Spleen (tissue), 11 donors: ENCODE measurements at regions not wholly inside any gene's neighbourhood (a gene's known extent, or its start where the extent isn't known, plus 50 kb on each side); places are given as distances from the start of the nearest gene placed in this dataset.

Source experiments
- DNase-seq: peaks from one replicate; pipeline ENCODE4 v3.0.0-alpha.2; 2020
- H3K27ac ChIP-seq, 8 donors: fragments of 200-600 bp; sonication (generic) in 7 of 8; 1 replicate in 4 of 8; 2 replicates in 4 of 8; pipeline versions ENCODE4 v1.5.0 to v1.8.0; 2016 to 2021; ENCODE audit warnings: inconsistent platforms in 4 of 8, mild to moderate bottlenecking in 4 of 8, moderate library complexity in 1 of 8
- H3K27me3 ChIP-seq, 7 donors: fragments of 200-600 bp; sonication (generic) in 6 of 7; replicated peaks in 1 of 7; 1 replicate in 4 of 7; 2 replicates in 3 of 7; pipeline versions ENCODE4 v1.5.0 to v1.8.0; 2016 to 2021; ENCODE audit warnings: inconsistent platforms in 3 of 7, mild to moderate bottlenecking in 1 of 7
- H3K36me3 ChIP-seq, 6 donors: fragments of 200-600 bp; sonication (generic) in 5 of 6; 1 replicate in 4 of 6; 2 replicates in 2 of 6; pipeline versions ENCODE4 v1.5.0 to v1.8.0; 2016 to 2021; ENCODE audit warnings: inconsistent platforms in 2 of 6
- H3K4me1 ChIP-seq, 6 donors: fragments of 200-600 bp; sonication (generic) in 5 of 6; 1 replicate in 3 of 6; 2 replicates in 3 of 6; pipeline versions ENCODE4 v1.5.0 to v1.8.0; 2016 to 2021; ENCODE audit warnings: inconsistent platforms in 3 of 6
- H3K4me3 ChIP-seq, 8 donors: fragments of 200-600 bp; sonication (generic) in 7 of 8; 1 replicate in 4 of 8; 2 replicates in 4 of 8; pipeline versions ENCODE4 v1.5.0 to v1.8.0; 2016 to 2021; ENCODE audit warnings: inconsistent platforms in 4 of 8, mild to moderate bottlenecking in 4 of 8, moderate library complexity in 2 of 8
- H3K9me3 ChIP-seq, 8 donors: fragments of 200-600 bp; sonication (generic) in 7 of 8; 1 replicate in 4 of 8; 2 replicates in 4 of 8; pipeline versions ENCODE4 v1.5.0 to v1.8.0; 2016 to 2021; ENCODE audit warnings: inconsistent platforms in 4 of 8
- CTCF ChIP-seq, 11 experiments: fragments of 200-600 bp in 7 of 11; fragments of 450-650 bp in 4 of 11; sonication (generic) in 4 of 11; IDR thresholded peaks in 8 of 11; conservative IDR thresholded peaks in 3 of 11; 1 replicate in 7 of 11; 2 replicates in 4 of 11; pipeline versions ENCODE4 v1.4.0 to v1.8.0; 2016 to 2021; ENCODE audit warnings: antibody characterized with exemption in 11 of 11, inconsistent platforms in 4 of 11, mild to moderate bottlenecking in 1 of 11
- POLR2A ChIP-seq, 3 donors: fragments of 450-650 bp; IDR thresholded peaks; one replicate each; pipeline ENCODE4 v1.5.1; 2017; ENCODE audit warnings: antibody characterized with exemption in 3 of 3, mild to moderate bottlenecking in 1 of 3
- POLR2AphosphoS5 ChIP-seq, 3 donors: sonication (generic); formaldehyde crosslinking; IDR thresholded peaks; one replicate each; pipeline ENCODE4 v1.5.1; 2017; ENCODE audit warnings: antibody characterized with exemption in 3 of 3
- WGBS, 5 donors: extraction: QIAGEN DNeasy Blood & Tissue Kit in 3 of 5; methylation state at CpG; one replicate each; pipeline versions ENCODE4 v1.1.5 to v1.1.7; 2013 to 2018; 5-methylcytosine and 5-hydroxymethylcytosine counted together
- intact Hi-C: fragments of 100-400 bp; cut with DNase I; formaldehyde crosslinking; loops from one replicate; pipeline ENCODE4 v1.15.0; 2023; ENCODE audit warnings: low total_unique reads
- donor health status: healthy with polysubstance abuse.
- donor health status: DM: no; HTN: no; CAD: no; lungs with moderate emphysema.
- donor health status: DM: no; HTN: no; CAD: no.
- donor health status: Bipolar disorder and iron deficiency.
- donor health status: healthy.
- donor health status: DM: no; HTN: no; CAD: no.
- donor health status: DM: yes; HTN: yes; CAD: no.

GRCh38 chr2:51710222-51710621 lies 678.3 kb upstream of the NRXN1 start:
- TF ChIP-seq POLR2A (IDR thresholded peaks at IDR 0.05) (no peak), POLR2AphosphoS5 (IDR thresholded peaks at IDR 0.05) (no peak), CTCF (IDR thresholded peaks at IDR 0.05 in 8 of 11, conservative IDR thresholded peaks at IDR 0.05 in 3 of 11) (no peak)
- DNase-seq = no peak
- Histone ChIP-seq H3K36me3 (no peaks in the 10 kb centered on the region), H3K27ac (no peak overlapping the region), H3K4me3 (no peak overlapping the region), H3K9me3 (peaks cover 0 to 33% (median 23%) of the 10 kb centered on the region in 8 donors), H3K4me1 (no peaks in the 10 kb centered on the region), H3K27me3 (no peaks in the 10 kb centered on the region)
- intact Hi-C loops = no loop called here
- 44 to 62% (median 49%) methylated on average over 3 of the region's 3 CpGs for WGBS, 5 donors

DNA sequence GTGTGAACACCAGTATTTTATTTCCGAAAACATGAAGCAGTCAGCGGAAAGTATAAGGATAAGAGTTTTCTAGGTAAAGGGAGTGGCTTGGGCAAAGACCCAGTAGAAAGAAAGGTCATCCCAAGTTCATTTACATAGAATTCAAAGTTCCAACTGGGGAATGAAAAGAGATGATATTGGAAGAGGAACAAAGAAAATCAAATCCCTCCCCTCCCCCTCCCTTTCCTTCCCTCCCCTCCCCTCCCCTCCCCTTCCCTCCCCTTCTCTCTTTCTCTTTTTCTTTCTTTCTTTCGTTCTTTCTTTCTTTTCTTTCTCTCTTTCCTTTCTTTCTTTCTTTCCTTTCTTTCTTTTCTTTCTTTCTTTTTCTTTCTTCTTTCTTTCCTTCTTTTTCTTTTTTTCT lies 675.7 kb upstream of the NRXN1 start:
- H3K4me3 ChIP-seq = no peak overlapping the region
- no peaks in the 10 kb centered on the region for H3K4me1 ChIP-seq
- WGBS, 5 donors = 82 to 94% (median 88%) methylated on average over 3 of the region's 3 CpGs
- intact Hi-C loops = no loop called here
- no peak for DNase-seq
- H3K27me3 ChIP-seq = no peaks in the 10 kb centered on the region
- H3K27ac ChIP-seq = no peak overlapping the region
- TF ChIP-seq POLR2A (IDR thresholded peaks at IDR 0.05) (no peak), POLR2AphosphoS5 (IDR thresholded peaks at IDR 0.05) (no peak), CTCF (IDR thresholded peaks at IDR 0.05 in 8 of 11, conservative IDR thresholded peaks at IDR 0.05 in 3 of 11) (no peak)
- H3K36me3 ChIP-seq = no peaks in the 10 kb centered on the region
- peaks cover 0 to 15% (median 4%) of the 10 kb centered on the region in 8 donors for H3K9me3 ChIP-seq

DNA sequence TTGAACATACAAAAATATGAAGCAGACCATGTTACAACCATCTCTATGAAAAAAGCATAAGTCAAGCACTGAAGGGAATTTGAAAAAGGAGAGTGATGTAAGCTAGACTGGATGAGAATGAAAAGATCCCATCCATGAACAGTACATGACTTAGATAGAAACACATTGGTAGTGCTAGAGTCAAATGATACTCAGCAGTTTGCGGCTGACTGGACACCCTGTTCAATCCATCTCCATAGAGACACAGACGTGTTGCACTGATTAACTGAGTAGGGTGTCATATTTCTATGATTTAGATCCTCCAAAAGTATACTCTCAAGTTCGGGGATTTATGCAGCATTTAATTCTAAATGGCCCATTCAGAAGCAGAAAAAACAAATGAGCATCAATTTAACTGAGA lies 674.3 kb upstream of the NRXN1 start:
- 68 to 78% (median 70%) methylated on average over 3 of the region's 3 CpGs for WGBS, 5 donors
- Histone ChIP-seq H3K27me3 (no peaks in the 10 kb centered on the region), H3K36me3 (no peaks in the 10 kb centered on the region), H3K27ac (no peak overlapping the region), H3K4me1 (no peaks in the 10 kb centered on the region), H3K9me3 (peaks cover 0 to 2% (median 0%) of the 10 kb centered on the region in 8 donors), H3K4me3 (no peak overlapping the region)
- intact Hi-C loops = no loop called here
- no peak for TF ChIP-seq POLR2A (IDR thresholded peaks at IDR 0.05)
- TF ChIP-seq POLR2AphosphoS5 (IDR thresholded peaks at IDR 0.05) = no peak
- no peak for TF ChIP-seq CTCF (IDR thresholded peaks at IDR 0.05 in 8 of 11, conservative IDR thresholded peaks at IDR 0.05 in 3 of 11)
- no peak for DNase-seq

GRCh38 chr2:51705417-51705816 lies 673.5 kb upstream of the NRXN1 start:
- H3K4me1 ChIP-seq = no peaks in the 10 kb centered on the region
- H3K27ac ChIP-seq = no peak overlapping the region
- intact Hi-C loops = no loop called here
- H3K36me3 ChIP-seq = no peaks in the 10 kb centered on the region
- 86 to 97% (median 89%) methylated on average over 1 of the region's 1 CpG for WGBS, 5 donors
- H3K9me3 ChIP-seq = no peaks in the 10 kb centered on the region
- DNase-seq = no peak
- no peak for TF ChIP-seq POLR2AphosphoS5 (IDR thresholded peaks at IDR 0.05)
- no peak for TF ChIP-seq CTCF (IDR thresholded peaks at IDR 0.05 in 8 of 11, conservative IDR thresholded peaks at IDR 0.05 in 3 of 11)
- no peak for TF ChIP-seq POLR2A (IDR thresholded peaks at IDR 0.05)
- H3K4me3 ChIP-seq = no peak overlapping the region
- H3K27me3 ChIP-seq = no peaks in the 10 kb centered on the region
